Activated CD8-positive, alpha-beta T cell treated with anti-CD3 and anti-CD28 coated beads for 36 hours (primary cell): ENCODE measurements at regions not wholly inside any gene's neighbourhood (a gene's known extent, or its start where the extent isn't known, plus 50 kb on each side); places are given as distances from the start of the nearest gene placed in this dataset.

Experiments
- ATAC-seq: fragments of 200-7000 bp; cut with Tn5 transposase; one replicate; pipeline ENCODE4 v1.10.0; 2021; ENCODE audit warnings: mild to moderate bottlenecking, moderate library complexity
- CTCF ChIA-PET: fragments of 350-600 bp; sonication (Branson Sonifier 250); formaldehyde crosslinking; loops from one replicate; lab custom pipeline; 2021; ENCODE audit warnings: antibody characterized with exemption; lab: Charles Lee
- POLR2A ChIA-PET: fragments of 350-600 bp; sonication (Branson Sonifier 250); formaldehyde crosslinking; loops from one replicate; lab custom pipeline; 2021; ENCODE audit warnings: antibody characterized with exemption; lab: Charles Lee
- DNase-seq: peaks from one replicate; pipeline ENCODE4 v3.0.0-alpha.2; 2020
- H3K27ac Mint-ChIP-seq: one replicate; pipeline ENCODE4 v1.8.0; 2021; ENCODE audit warnings: mild to moderate bottlenecking, mixed read lengths
- H3K27me3 Mint-ChIP-seq: one replicate; pipeline ENCODE4 v1.8.0; 2021; ENCODE audit warnings: mixed read lengths
- H3K36me3 Mint-ChIP-seq: one replicate; pipeline ENCODE4 v1.8.0; 2021; ENCODE audit warnings: low read depth, mixed read lengths
- H3K4me1 Mint-ChIP-seq: one replicate; pipeline ENCODE4 v1.8.0; 2021; ENCODE audit warnings: low read depth, mixed read lengths
- H3K4me3 Mint-ChIP-seq: one replicate; pipeline ENCODE4 v1.8.0; 2021; ENCODE audit warnings: mild to moderate bottlenecking, moderate library complexity, mixed read lengths
- H3K9me3 Mint-ChIP-seq: one replicate; pipeline ENCODE4 v1.8.0; 2021; ENCODE audit warnings: mixed read lengths
- CTCF ChIP-seq: fragments of 200-600 bp; IDR thresholded peaks from one replicate; pipeline ENCODE4 v1.8.0; 2022; ENCODE audit warnings: antibody characterized with exemption, mild to moderate bottlenecking
- intact Hi-C: fragments of 100-400 bp; cut with micrococcal nuclease; formaldehyde crosslinking; loops from one replicate; pipeline ENCODE4 v1.10.0; 2022

GRCh38 chr12:92248977-92249376 is 103.3 kb upstream of the BTG1 start:
- CTCF ChIA-PET, result no interaction called here
- no peak for TF ChIP-seq CTCF
- Mint-ChIP-seq H3K4me1 (peaks cover 5% of the 10 kb centered on the region), H3K4me3 (no peak overlapping the region), H3K27ac (no peak overlapping the region), H3K27me3 (no peaks in the 10 kb centered on the region), H3K36me3 (no peaks in the 10 kb centered on the region), H3K9me3 (no peaks in the 10 kb centered on the region)
- intact Hi-C loops, result no loop called here
- POLR2A ChIA-PET, result no interaction called here
- ATAC-seq (no peak), DNase-seq (no peak)

- DNase-seq (no peak), ATAC-seq (no peak)
- ChIA-PET POLR2A (interaction anchor here (0.8 kb wide), 1 partner anchor 97 kb away, joined by 3 read pairs; no protein-coding TSS in a partner anchor), CTCF (interaction anchor here (2.8 kb wide), 1 partner anchor 11 kb away, joined by 11 read pairs; no protein-coding TSS in a partner anchor)
- Mint-ChIP-seq H3K36me3 (peaks cover under 1% of the 10 kb centered on the region), H3K27me3 (no peaks in the 10 kb centered on the region), H3K4me3 (no peak overlapping the region), H3K4me1 (peaks cover 10% of the 10 kb centered on the region), H3K27ac (no peak overlapping the region), H3K9me3 (no peaks in the 10 kb centered on the region)
- no peak for TF ChIP-seq CTCF
- intact Hi-C loops, result no loop called here
These were observed 98.4 kb upstream of the BTG1 start for GRCh38 chr12:92244036-92244435.

DNA sequence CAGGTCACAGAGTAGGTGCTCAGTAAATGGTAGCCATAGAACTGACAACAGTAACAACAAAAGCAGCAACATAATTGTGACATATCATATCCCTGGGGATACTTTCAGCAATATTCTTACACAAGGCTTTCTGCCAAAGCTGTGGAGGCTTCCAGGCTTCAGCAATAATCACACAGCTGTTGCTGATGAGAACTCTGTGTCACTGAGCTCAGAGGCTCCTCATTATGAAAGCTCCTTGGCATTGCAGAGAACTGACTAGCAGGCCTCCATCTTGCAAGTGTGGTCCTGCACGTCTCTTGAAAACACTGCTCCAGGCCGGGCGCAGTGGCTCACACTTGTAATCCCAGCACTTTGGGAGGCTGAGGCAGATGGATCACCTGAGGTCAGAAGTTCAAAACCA is 97.3 kb upstream of the BTG1 start:
- H3K27ac Mint-ChIP-seq, result no peak overlapping the region
- POLR2A ChIA-PET, result no interaction called here
- no peak for ATAC-seq
- no peaks in the 10 kb centered on the region for H3K9me3 Mint-ChIP-seq
- H3K4me3 Mint-ChIP-seq, result no peak overlapping the region
- peaks cover 10% of the 10 kb centered on the region for H3K4me1 Mint-ChIP-seq
- intact Hi-C loops, result no loop called here
- CTCF ChIA-PET, result interaction anchor here (2.8 kb wide), 1 partner anchor 10 kb away, joined by 11 read pairs; no protein-coding TSS in a partner anchor
- peaks cover 2% of the 10 kb centered on the region for H3K36me3 Mint-ChIP-seq
- DNase-seq, result no peak
- TF ChIP-seq CTCF, result no peak
- H3K27me3 Mint-ChIP-seq, result no peaks in the 10 kb centered on the region

GRCh38 chr12:92237762-92238523 is 92.3 kb upstream of the BTG1 start:
- Mint-ChIP-seq H3K9me3 (no peaks in the 10 kb centered on the region), H3K36me3 (peaks cover 11% of the 10 kb centered on the region), H3K27ac (no peak overlapping the region), H3K27me3 (no peaks in the 10 kb centered on the region), H3K4me3 (no peak overlapping the region), H3K4me1 (peaks cover 20% of the 10 kb centered on the region)
- intact Hi-C loops, result no loop called here
- ChIA-PET CTCF (no interaction called here), POLR2A (no interaction called here)
- no peak for TF ChIP-seq CTCF
- ATAC-seq (no peak), DNase-seq (no peak)

DNA sequence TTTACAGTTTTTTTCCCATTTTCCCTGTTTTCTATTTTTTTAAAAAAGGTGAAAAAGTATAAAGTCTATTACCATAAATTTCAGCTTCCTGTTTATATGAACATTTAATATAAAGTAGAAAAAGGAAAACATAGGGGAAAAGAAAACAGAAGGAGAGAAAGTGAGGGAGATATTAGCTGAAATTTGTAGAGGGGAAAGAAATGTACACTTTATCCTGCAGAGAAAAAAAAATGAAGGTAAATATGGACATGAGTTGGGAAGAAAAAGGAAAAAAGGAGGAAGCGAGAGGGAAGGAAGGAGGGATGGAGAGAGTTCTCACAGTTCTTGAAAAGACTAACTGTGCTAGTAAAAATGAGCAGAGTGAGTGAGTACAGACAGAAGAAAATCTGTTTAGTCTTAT is 91.6 kb upstream of the BTG1 start:
- ATAC-seq (no peak), DNase-seq (no peak)
- peaks cover 11% of the 10 kb centered on the region for H3K36me3 Mint-ChIP-seq
- H3K4me1 Mint-ChIP-seq, result peaks cover 21% of the 10 kb centered on the region
- ChIA-PET POLR2A (no interaction called here), CTCF (no interaction called here)
- no peak for TF ChIP-seq CTCF
- no peaks in the 10 kb centered on the region for H3K27me3 Mint-ChIP-seq
- intact Hi-C loops, result no loop called here
- no peak overlapping the region for H3K4me3 Mint-ChIP-seq
- H3K9me3 Mint-ChIP-seq, result no peaks in the 10 kb centered on the region
- no peak overlapping the region for H3K27ac Mint-ChIP-seq
